H1 (cell line): ENCODE measurements at regions not wholly inside any gene's neighbourhood (a gene's known extent, or its start where the extent isn't known, plus 50 kb on each side); places are given as distances from the start of the nearest gene placed in this dataset.

ENCODE experiments used
- CTCF ChIA-PET: fragments of 300-600 bp; sonication (Branson Sonifier 250); formaldehyde crosslinking; loops from one replicate; lab custom pipeline; 2021; ENCODE audit not compliant: partially characterized antibody; lab: Charles Lee
- POLR2A ChIA-PET: fragments of 300-600 bp; sonication (Branson Sonifier 250); formaldehyde crosslinking; loops from one replicate; lab custom pipeline; 2021; ENCODE audit warnings: inconsistent platforms; ENCODE audit not compliant: partially characterized antibody; lab: Charles Lee
- DNase-seq, 2 experiments: peaks; one replicate each; pipeline versions ENCODE4 v3.0.0 to v3.0.0-alpha.2; 2010 to 2022; ENCODE audit warnings: low spot score in 2 of 2, low read depth in 1 of 2, mixed read lengths in 1 of 2
- FAIRE-seq: peaks from 2 replicates; lab custom pipeline; 2011; peaks lifted over from hg19 to GRCh38; lab: Jason Lieb, UNC
- H2AFZ ChIP-seq: 2 replicates; pipeline ENCODE4 v1.8.1; 2012; ENCODE audit warnings: low read length, inconsistent platforms
- H2AK5ac ChIP-seq: 2 replicates; pipeline ENCODE4 v1.6.1; 2013; ENCODE audit warnings: low read depth, low read length
- H2BK120ac ChIP-seq: replicated peaks from 2 replicates; pipeline ENCODE3; 2013; ENCODE audit warnings: low read depth, low read length, inconsistent platforms
- H2BK12ac ChIP-seq: 2 replicates; pipeline ENCODE4 v1.6.1; 2013; ENCODE audit warnings: low read depth, low read length
- H2BK15ac ChIP-seq: 2 replicates; pipeline ENCODE4 v1.6.1; 2013; ENCODE audit warnings: low read length
- H2BK20ac ChIP-seq: 2 replicates; pipeline ENCODE4 v1.6.1; 2013; ENCODE audit warnings: low read length
- H2BK5ac ChIP-seq: 2 replicates; pipeline ENCODE4 v1.6.1; 2013; ENCODE audit warnings: low read depth, low read length
- H3K14ac ChIP-seq: 2 replicates; pipeline ENCODE4 v1.6.1; 2013; ENCODE audit warnings: inconsistent platforms; ENCODE audit not compliant: insufficient read length
- H3K18ac ChIP-seq: 2 replicates; pipeline ENCODE4 v1.6.1; 2013; ENCODE audit warnings: low read length; ENCODE audit errors: extremely low read depth
- H3K23ac ChIP-seq: 2 replicates; pipeline ENCODE4 v1.6.1; 2013; ENCODE audit warnings: inconsistent platforms; ENCODE audit not compliant: insufficient read length
- H3K23me2 ChIP-seq: 2 replicates; pipeline ENCODE4 v1.6.1; 2013; ENCODE audit warnings: low read depth, low read length
- H3K27ac ChIP-seq: 2 replicates; pipeline ENCODE4 v1.6.1; 2011; ENCODE audit warnings: low read depth, low read length, inconsistent platforms
- H3K27me3 ChIP-seq, 4 experiments: replicated peaks in 1 of 4; 1 replicate in 1 of 4; 2 replicates in 3 of 4; pipeline versions ENCODE4 v1.6.1 to v1.8.1; 2011 to 2013; ENCODE audit warnings: low read length in 3 of 4, mild to moderate bottlenecking in 3 of 4, inconsistent platforms in 2 of 4, mixed read lengths in 2 of 4, moderate library complexity in 1 of 4; ENCODE audit not compliant: control insufficient read depth in 3 of 4, insufficient read depth in 3 of 4; ENCODE audit errors: extremely low read depth in 1 of 4
- H3K36me3 ChIP-seq, 4 experiments: 2 replicates each; pipeline versions ENCODE4 v1.6.1 to v1.8.1; 2011 to 2013; ENCODE audit warnings: mild to moderate bottlenecking in 4 of 4, low read length in 3 of 4, moderate library complexity in 2 of 4, control low read depth in 1 of 4, inconsistent platforms in 1 of 4; ENCODE audit not compliant: insufficient read depth in 4 of 4, control insufficient read depth in 2 of 4
- H3K4ac ChIP-seq: replicated peaks from 2 replicates; pipeline ENCODE3; 2013; ENCODE audit warnings: low read length, low read depth, mixed read lengths, inconsistent platforms; ENCODE audit not compliant: insufficient read length
- H3K4me1 ChIP-seq, 4 experiments: replicated peaks in 1 of 4; 1 replicate in 1 of 4; 2 replicates in 3 of 4; pipeline versions ENCODE4 v1.6.1 to v1.8.1; 2011 to 2013; ENCODE audit warnings: low read length in 3 of 4, inconsistent platforms in 2 of 4, mixed read lengths in 1 of 4; ENCODE audit not compliant: insufficient read depth in 4 of 4, control insufficient read depth in 3 of 4
- H3K4me2 ChIP-seq, 2 experiments: 2 replicates each; pipeline versions ENCODE4 v1.6.1 to v1.8.1; 2011 to 2013; ENCODE audit warnings: low read depth in 2 of 2, low read length in 2 of 2, control low read depth in 1 of 2, inconsistent platforms in 1 of 2, mild to moderate bottlenecking in 1 of 2; ENCODE audit not compliant: insufficient read depth in 1 of 2
- H3K4me3 ChIP-seq, 4 experiments: fragments of 200-600, 300-600 bp in 1 of 4; sonication (generic), shearing (Covaris generic), sonication (Bioruptor Twin) in 1 of 4; 2 replicates each; pipeline versions ENCODE4 v1.5.1 to v1.8.1; 2011 to 2016; ENCODE audit warnings: low read length in 4 of 4, low read depth in 3 of 4, control low read depth in 2 of 4, inconsistent platforms in 2 of 4, mild to moderate bottlenecking in 2 of 4, mixed read lengths in 1 of 4, moderate library complexity in 1 of 4; ENCODE audit not compliant: insufficient read depth in 2 of 4; ENCODE audit errors: extremely low read depth in 1 of 4
- H3K56ac ChIP-seq: replicated peaks from 2 replicates; pipeline ENCODE3; 2013; ENCODE audit warnings: low read depth, mild to moderate bottlenecking, mixed read lengths, low read length, inconsistent platforms; ENCODE audit not compliant: insufficient read length
- H3K79me1 ChIP-seq: 2 replicates; pipeline ENCODE4 v1.6.1; 2013; ENCODE audit warnings: low read depth, low read length, control low read depth
- H3K79me2 ChIP-seq, 2 experiments: 2 replicates each; pipeline versions ENCODE4 v1.6.1 to v1.8.1; 2012 to 2013; ENCODE audit warnings: low read length in 2 of 2, mild to moderate bottlenecking in 2 of 2, inconsistent platforms in 1 of 2; ENCODE audit not compliant: insufficient read depth in 2 of 2, control insufficient read depth in 1 of 2
- H3K9ac ChIP-seq, 4 experiments: replicated peaks in 1 of 4; 1 replicate in 1 of 4; 2 replicates in 3 of 4; pipeline versions ENCODE4 v1.6.1 to v1.8.1; 2011 to 2013; ENCODE audit warnings: low read depth in 3 of 4, low read length in 3 of 4, control low read depth in 2 of 4, mild to moderate bottlenecking in 2 of 4, moderate library complexity in 2 of 4, inconsistent platforms in 1 of 4; ENCODE audit errors: extremely low read depth in 1 of 4
- H3K9me3 ChIP-seq, 2 experiments: 2 replicates each; pipeline versions ENCODE4 v1.6.1 to v1.8.1; 2012 to 2013; ENCODE audit warnings: mild to moderate bottlenecking in 2 of 2, moderate library complexity in 2 of 2, control low read depth in 1 of 2, inconsistent platforms in 1 of 2, low read depth in 1 of 2, low read length in 1 of 2, mixed read lengths in 1 of 2; ENCODE audit not compliant: insufficient read depth in 2 of 2
- H4K20me1 ChIP-seq, 2 experiments: replicated peaks in 1 of 2; 2 replicates each; pipeline versions ENCODE3 to v1.8.1; 2011 to 2013; ENCODE audit warnings: inconsistent platforms in 2 of 2, low read length in 2 of 2, mild to moderate bottlenecking in 1 of 2; ENCODE audit not compliant: insufficient read depth in 2 of 2, control insufficient read depth in 1 of 2
- H4K5ac ChIP-seq: 2 replicates; pipeline ENCODE4 v1.6.1; 2013; ENCODE audit warnings: low read length, low read depth, mixed read lengths, inconsistent platforms; ENCODE audit not compliant: insufficient read length
- H4K8ac ChIP-seq: 2 replicates; pipeline ENCODE4 v1.8.0; 2013; ENCODE audit warnings: mild to moderate bottlenecking, moderate library complexity, low read length, inconsistent platforms; ENCODE audit not compliant: insufficient read depth; ENCODE audit errors: extremely low read depth
- H4K91ac ChIP-seq: replicated peaks from 2 replicates; pipeline ENCODE3; 2013; ENCODE audit warnings: low read length, mixed read lengths, inconsistent platforms; ENCODE audit not compliant: insufficient read length
- ATF3 ChIP-seq: IDR thresholded peaks from 2 replicates; pipeline ENCODE4 v1.6.1; 2011; ENCODE audit warnings: low read depth, mild to moderate bottlenecking, low read length; ENCODE audit not compliant: insufficient read depth
- BACH1 ChIP-seq: IDR thresholded peaks from 2 replicates; pipeline ENCODE4 v1.6.1; 2012; ENCODE audit warnings: low read length, improper control_type of control experiment
- CHD1 ChIP-seq: IDR thresholded peaks from 2 replicates; pipeline ENCODE4 v1.6.1; 2012; ENCODE audit warnings: low read depth, low read length, improper control_type of control experiment
- CTCF ChIP-seq, 3 experiments: IDR thresholded peaks; 1 replicate in 2 of 3; 2 replicates in 1 of 3; pipeline versions ENCODE4 v1.5.1 to v1.6.1; 2011; ENCODE audit warnings: low read length in 3 of 3, mild to moderate bottlenecking in 3 of 3, inconsistent platforms in 2 of 3, low read depth in 1 of 3, moderate library complexity in 1 of 3; ENCODE audit not compliant: insufficient read depth in 1 of 3; ENCODE audit errors: control extremely low read depth in 1 of 3
- POLR2A ChIP-seq, 2 experiments: IDR thresholded peaks; 1 replicate in 1 of 2; 2 replicates in 1 of 2; pipeline ENCODE4 v1.6.1; 2011; ENCODE audit warnings: low read depth in 2 of 2, low read length in 2 of 2, mild to moderate bottlenecking in 2 of 2; ENCODE audit errors: control extremely low read depth in 1 of 2
- RBBP5 ChIP-seq: IDR thresholded peaks from 2 replicates; pipeline ENCODE4 v1.7.1; 2012; ENCODE audit warnings: low read depth, mild to moderate bottlenecking, inconsistent platforms, low read length, moderate library complexity, borderline replicate concordance
- SIN3A ChIP-seq, 2 experiments: IDR thresholded peaks in 1 of 2; conservative IDR thresholded peaks in 1 of 2; 2 replicates each; pipeline ENCODE4 v1.6.1; 2011 to 2012; ENCODE audit warnings: low read length in 2 of 2, improper control_type of control experiment in 1 of 2, low read depth in 1 of 2, mild to moderate bottlenecking in 1 of 2
- WGBS, 2 experiments: shearing (Covaris generic) in 1 of 2; methylation state at CpG; one replicate each; pipeline versions ENCODE4 v1.1.6 to v1.1.7; 2013 to 2015; ENCODE audit warnings: low lambda C conversion rate in 2 of 2, mixed read lengths in 2 of 2, inconsistent platforms in 1 of 2, low coverage in 1 of 2, missing lambda C conversion rate in 1 of 2; ENCODE audit not compliant: insufficient replicate concordance in 2 of 2, insufficient coverage in 1 of 2, insufficient read length in 1 of 2; ENCODE audit errors: extremely low coverage in 1 of 2, missing lambda C conversion rate in 1 of 2; 5-methylcytosine and 5-hydroxymethylcytosine counted together

GRCh38 chr6:1217396-1217795 lies 94.5 kb upstream of the FOXQ1 start:
- Histone ChIP-seq H3K79me2 (no peaks in the 10 kb centered on the region), H4K91ac (no peak overlapping the region), H3K18ac (no peak overlapping the region), H3K56ac (no peak overlapping the region), H2BK12ac (no peak overlapping the region), H2BK5ac (no peak overlapping the region), H3K9ac (no peak overlapping the region)
- WGBS, 2 experiments: 76% methylated on average over 5 of the region's 5 CpGs; no CpG with 5 or more reads in 1 of the 2 experiments
- TF ChIP-seq BACH1 (no peak), POLR2A (IDR thresholded peaks at IDR 0.05; ENCODE audit: control extremely low read depth in 1 of 2, low read depth in 2 of 2, low read length in 2 of 2) (no peak), SIN3A (conservative IDR thresholded peaks at IDR 0.05 in 1 of 2, IDR thresholded peaks at IDR 0.05 in 1 of 2; ENCODE audit: low read depth in 1 of 2, low read length in 2 of 2) (no peak), RBBP5 (no peak), ATF3 (no peak), CHD1 (no peak), CTCF (IDR thresholded peaks at IDR 0.05; ENCODE audit: control extremely low read depth in 1 of 3, insufficient read depth in 1 of 3, low read depth in 1 of 3, low read length in 3 of 3) (no peak)
- TF ChIP-seq, all 59 proteins: peak for 0
- Histone ChIP-seq H3K79me1 (no peaks in the 10 kb centered on the region), H3K4ac (no peak overlapping the region), H2BK120ac (no peak overlapping the region), H3K4me2 (no peak overlapping the region), H4K20me1 (peaks cover 0 to 2% of the 10 kb centered on the region in 2 experiments), H2BK15ac (no peak overlapping the region), H3K4me3 (no peak overlapping the region), H3K36me3 (no peaks in the 10 kb centered on the region), H2AFZ (no peak overlapping the region), H4K5ac (no peak overlapping the region), H4K8ac (no peak overlapping the region), H3K27ac (no peak overlapping the region), H2AK5ac (no peak overlapping the region), H3K23ac (no peak overlapping the region), H3K23me2 (no peaks in the 10 kb centered on the region), H3K14ac (no peak overlapping the region), H3K9me3 (no peaks in the 10 kb centered on the region), H3K4me1 (no peaks in the 10 kb centered on the region), H2BK20ac (no peak overlapping the region), H3K27me3 (no peaks in the 10 kb centered on the region)
- ChIA-PET CTCF (no interaction called here), POLR2A (no interaction called here)
- no peak for FAIRE-seq
- no peak for DNase-seq
